H9 (cell line): ENCODE measurements at regions not wholly inside any gene's neighbourhood (a gene's known extent, or its start where the extent isn't known, plus 50 kb on each side); places are given as distances from the start of the nearest gene placed in this dataset.

Experiments used
- DNase-seq: peaks from one replicate; pipeline ENCODE4 v3.0.0-alpha.2; 2017
- H2AFZ ChIP-seq: one replicate; pipeline ENCODE4 v1.6.1; 2013; ENCODE audit warnings: mild to moderate bottlenecking, low read length, control low read depth, moderate library complexity
- H2AK5ac ChIP-seq: 2 replicates; pipeline ENCODE4 v1.6.1; 2013; ENCODE audit warnings: low read length, control low read depth, mixed read lengths; ENCODE audit not compliant: insufficient read length
- H2BK120ac ChIP-seq: one replicate; pipeline ENCODE4 v1.6.1; 2013; ENCODE audit warnings: low read depth, mild to moderate bottlenecking, low read length, control low read depth, inconsistent platforms; ENCODE audit not compliant: poor library complexity, severe bottlenecking
- H2BK12ac ChIP-seq: 2 replicates; pipeline ENCODE4 v1.6.1; 2013; ENCODE audit warnings: low read length, control low read depth, mixed read lengths, low read depth; ENCODE audit not compliant: insufficient read length
- H2BK15ac ChIP-seq: 2 replicates; pipeline ENCODE4 v1.6.1; 2013; ENCODE audit warnings: low read depth, low read length, control low read depth
- H2BK20ac ChIP-seq: one replicate; pipeline ENCODE4 v1.6.1; 2013; ENCODE audit warnings: low read depth, mild to moderate bottlenecking, low read length, control low read depth, inconsistent platforms; ENCODE audit not compliant: poor library complexity, severe bottlenecking
- H2BK5ac ChIP-seq: 2 replicates; pipeline ENCODE4 v1.6.1; 2013; ENCODE audit warnings: low read length, control low read depth, mixed read lengths; ENCODE audit not compliant: insufficient read length
- H3K14ac ChIP-seq: 2 replicates; pipeline ENCODE4 v1.6.1; 2013; ENCODE audit warnings: low read length, control low read depth; ENCODE audit not compliant: insufficient read depth
- H3K18ac ChIP-seq: 2 replicates; pipeline ENCODE4 v1.6.1; 2013; ENCODE audit warnings: low read depth, mild to moderate bottlenecking, mixed read lengths, low read length, control low read depth; ENCODE audit not compliant: insufficient read length
- H3K23ac ChIP-seq: 2 replicates; pipeline ENCODE4 v1.6.1; 2013; ENCODE audit warnings: low read length, control low read depth, mixed read lengths, low read depth; ENCODE audit not compliant: insufficient read length
- H3K23me2 ChIP-seq: 2 replicates; pipeline ENCODE4 v1.6.1; 2013; ENCODE audit warnings: low read depth, mild to moderate bottlenecking, mixed read lengths, low read length, control low read depth; ENCODE audit not compliant: insufficient read length, poor library complexity, severe bottlenecking
- H3K27ac ChIP-seq: 2 replicates; pipeline ENCODE4 v1.5.1; 2013; ENCODE audit warnings: low read length, control low read depth, mixed read lengths, low read depth; ENCODE audit not compliant: insufficient read length
- H3K27me3 ChIP-seq: 2 replicates; pipeline ENCODE4 v1.6.1; 2013; ENCODE audit warnings: low read length, control low read depth, inconsistent platforms; ENCODE audit not compliant: insufficient read depth
- H3K4ac ChIP-seq: 2 replicates; pipeline ENCODE4 v1.6.1; 2013; ENCODE audit warnings: low read depth, mild to moderate bottlenecking, control low read depth, inconsistent platforms, low read length, moderate library complexity
- H3K4me1 ChIP-seq: 2 replicates; pipeline ENCODE4 v1.6.1; 2013; ENCODE audit warnings: low read length, control low read depth, inconsistent platforms; ENCODE audit not compliant: insufficient read depth
- H3K4me2 ChIP-seq: 2 replicates; pipeline ENCODE4 v1.6.1; 2013; ENCODE audit warnings: low read length, control low read depth, mixed read lengths; ENCODE audit not compliant: insufficient read length, insufficient read depth
- H3K56ac ChIP-seq: 2 replicates; pipeline ENCODE4 v1.6.1; 2013; ENCODE audit warnings: low read depth, mild to moderate bottlenecking, mixed read lengths, low read length, control low read depth; ENCODE audit not compliant: insufficient read length
- H3K79me1 ChIP-seq: 2 replicates; pipeline ENCODE4 v1.6.1; 2013; ENCODE audit warnings: low read depth, mild to moderate bottlenecking, moderate library complexity, low read length, control low read depth, inconsistent platforms; ENCODE audit not compliant: insufficient read depth, poor library complexity, severe bottlenecking
- H3K79me2 ChIP-seq: 2 replicates; pipeline ENCODE4 v1.6.1; 2013; ENCODE audit warnings: low read length, control low read depth, inconsistent platforms; ENCODE audit not compliant: insufficient read depth
- H3K9ac ChIP-seq: 2 replicates; pipeline ENCODE4 v1.6.1; 2013; ENCODE audit warnings: low read length, control low read depth, mixed read lengths; ENCODE audit not compliant: insufficient read length; ENCODE audit errors: extremely low read depth
- H3K9me3 ChIP-seq: one replicate; pipeline ENCODE4 v1.6.1; 2013; ENCODE audit warnings: low read depth, low read length, inconsistent platforms; ENCODE audit not compliant: control insufficient read depth
- H3T11ph ChIP-seq: one replicate; pipeline ENCODE4 v1.6.1; 2013; ENCODE audit warnings: mild to moderate bottlenecking, low read length, control low read depth, inconsistent platforms
- H4K20me1 ChIP-seq: one replicate; pipeline ENCODE4 v1.6.1; 2013; ENCODE audit not compliant: control insufficient read depth, insufficient read length, insufficient read depth
- H4K5ac ChIP-seq: 2 replicates; pipeline ENCODE4 v1.6.1; 2013; ENCODE audit warnings: low read depth, mild to moderate bottlenecking, mixed read lengths, low read length, control low read depth; ENCODE audit not compliant: insufficient read length
- H4K8ac ChIP-seq: replicated peaks from 2 replicates; pipeline ENCODE4 v1.6.1; 2013; ENCODE audit warnings: low read length, control low read depth, mixed read lengths, low read depth; ENCODE audit not compliant: insufficient read length
- H4K91ac ChIP-seq: 2 replicates; pipeline ENCODE4 v1.6.1; 2013; ENCODE audit warnings: low read depth, mild to moderate bottlenecking, moderate library complexity, mixed read lengths, low read length, control low read depth; ENCODE audit not compliant: insufficient read length
- H3K27ac Mint-ChIP-seq, 3 experiments: 2 replicates in 2 of 3; 3 replicates in 1 of 3; pipeline ENCODE4 v1.8.0; 2020 to 2021; ENCODE audit warnings: mixed read lengths in 3 of 3, mild to moderate bottlenecking in 1 of 3, moderate library complexity in 1 of 3
- H3K27me3 Mint-ChIP-seq: 2 replicates; pipeline ENCODE4 v1.8.0; 2021; ENCODE audit warnings: low read depth, mild to moderate bottlenecking, moderate library complexity, mixed read lengths
- H3K36me3 Mint-ChIP-seq, 3 experiments: 2 replicates in 2 of 3; 3 replicates in 1 of 3; pipeline ENCODE4 v1.8.0; 2020 to 2021; ENCODE audit warnings: low read depth in 3 of 3, mixed read lengths in 3 of 3; ENCODE audit not compliant: insufficient read depth in 1 of 3
- H3K4me1 Mint-ChIP-seq, 2 experiments: 2 replicates each; pipeline ENCODE4 v1.8.0; 2020; ENCODE audit warnings: mixed read lengths in 2 of 2
- H3K4me3 Mint-ChIP-seq, 2 experiments: 2 replicates in 1 of 2; 3 replicates in 1 of 2; pipeline ENCODE4 v1.8.0; 2020 to 2021; ENCODE audit warnings: mild to moderate bottlenecking in 2 of 2, mixed read lengths in 2 of 2, moderate library complexity in 1 of 2
- H3K9me3 Mint-ChIP-seq, 2 experiments: 2 replicates in 1 of 2; 3 replicates in 1 of 2; pipeline ENCODE4 v1.8.0; 2020; ENCODE audit warnings: mild to moderate bottlenecking in 2 of 2, mixed read lengths in 2 of 2, moderate library complexity in 1 of 2
- CTCF ChIP-seq: fragments of 200-600 bp; sonication (generic); conservative IDR thresholded peaks from 3 replicates; pipeline ENCODE4 v1.8.0; 2021; ENCODE audit warnings: antibody characterized with exemption, mild to moderate bottlenecking

GRCh38 chr12:24134092-24134491, 184.6 kb upstream of the SOX5 start:
- Mint-ChIP-seq H3K27me3 (peaks cover 64% of the 10 kb centered on the region), H3K4me1 (peaks cover 16 to 36% of the 10 kb centered on the region in 2 experiments)

More at GRCh38 chr12:24134092-24134491, 184.6 kb upstream of the SOX5 start:
- no peaks in the 10 kb centered on the region for H4K20me1 ChIP-seq
- no peak overlapping the region for H3K27ac ChIP-seq
- H3K79me1 ChIP-seq, result no peaks in the 10 kb centered on the region
- Mint-ChIP-seq H3K36me3 (no peaks in the 10 kb centered on the region), H3K4me3 (no peak overlapping the region), H3K9me3 (peaks cover 1 to 3% of the 10 kb centered on the region in 2 experiments; a peak in 2 of 5 replicates), H3K27ac (no peak overlapping the region)
- H3K4me1 ChIP-seq, result no peaks in the 10 kb centered on the region
- no peaks in the 10 kb centered on the region for H3K79me2 ChIP-seq
- no peak overlapping the region for H2BK15ac ChIP-seq
- TF ChIP-seq CTCF, result no peak
- H2BK20ac ChIP-seq, result no peak overlapping the region
- no peak overlapping the region for H3K4me2 ChIP-seq
- no peak overlapping the region for H2BK12ac ChIP-seq
- no peak overlapping the region for H3K18ac ChIP-seq
- no peak overlapping the region for H2BK120ac ChIP-seq
- no peak overlapping the region for H2BK5ac ChIP-seq
- H3K14ac ChIP-seq, result no peak overlapping the region
- no peaks in the 10 kb centered on the region for H3K23me2 ChIP-seq
- H3T11ph ChIP-seq, result no peak overlapping the region
- H4K5ac ChIP-seq, result no peak overlapping the region
- H3K9me3 ChIP-seq, result no peaks in the 10 kb centered on the region
- H3K9ac ChIP-seq, result no peak overlapping the region
- H4K8ac ChIP-seq, result no peak overlapping the region
- H3K56ac ChIP-seq, result no peak overlapping the region
- DNase-seq, result no peak
- H3K23ac ChIP-seq, result no peak overlapping the region
- no peaks in the 10 kb centered on the region for H3K27me3 ChIP-seq
- no peak overlapping the region for H2AK5ac ChIP-seq
- H2AFZ ChIP-seq, result no peak overlapping the region
- H4K91ac ChIP-seq, result no peak overlapping the region
- H3K4ac ChIP-seq, result no peak overlapping the region
